ENCODE measurements at regions not wholly inside any gene's neighbourhood (a gene's known extent, or its start where the extent isn't known, plus 50 kb on each side); places are given as distances from the start of the nearest gene placed in this dataset. TPM values are rescaled to one million over a fixed set of nuclear protein-coding genes. Genes with fewer than 3 reads are reported as not detected.

DNA sequence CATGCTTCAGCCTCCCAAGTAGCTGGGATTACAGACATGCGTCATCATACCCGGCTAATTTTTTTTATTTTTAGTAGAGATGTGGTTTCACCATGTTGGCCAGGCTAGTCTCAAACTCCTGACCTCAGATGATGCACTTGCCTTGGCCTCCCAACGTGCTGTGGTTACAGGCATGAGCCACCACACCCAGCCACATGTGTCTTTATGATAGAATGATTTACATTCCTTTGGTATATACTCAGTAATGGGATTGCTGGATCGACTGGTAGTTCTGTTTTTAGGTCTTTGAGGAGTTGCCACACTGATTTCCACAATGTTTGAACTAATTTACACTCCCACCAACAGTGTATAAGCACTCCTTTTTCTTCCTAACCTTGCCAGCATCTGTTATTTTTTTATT lies 276.2 kb downstream of the METTL15 start:
- DNase-seq: no peak
- Histone ChIP-seq H3K4me3 (ENCODE audit: low read depth, low read length) (no peak overlapping the region), H3K27me3 (replicated peaks; ENCODE audit: control insufficient read depth, insufficient read depth, low read length) (no peaks in the 10 kb centered on the region), H3K9me3 (peaks cover 4% of the 10 kb centered on the region; the same call in 1 of the 2 replicates), H3K4me1 (no peaks in the 10 kb centered on the region), H3K36me3 (ENCODE audit: control insufficient read depth, insufficient read depth, low read length) (no peaks in the 10 kb centered on the region)
- H3K4me3 Mint-ChIP-seq (ENCODE audit: unreplicated experiment): no peak overlapping the region
- no peaks in the 10 kb centered on the region for H3K27me3 Mint-ChIP-seq (ENCODE audit: insufficient read depth, unreplicated experiment)
- ChIA-PET POLR2A (no interaction called here), CTCF (no interaction called here)
- H3K4me1 Mint-ChIP-seq (ENCODE audit: low read depth, unreplicated experiment): no peaks in the 10 kb centered on the region
- intact Hi-C loops (cut with micrococcal nuclease; ENCODE audit: unreplicated experiment): no loop called here
- peaks cover 21% of the 10 kb centered on the region for H3K9me3 Mint-ChIP-seq (ENCODE audit: unreplicated experiment)
- H3K36me3 Mint-ChIP-seq (ENCODE audit: insufficient read depth, unreplicated experiment): no peaks in the 10 kb centered on the region
- TF ChIP-seq, protein P1, sequence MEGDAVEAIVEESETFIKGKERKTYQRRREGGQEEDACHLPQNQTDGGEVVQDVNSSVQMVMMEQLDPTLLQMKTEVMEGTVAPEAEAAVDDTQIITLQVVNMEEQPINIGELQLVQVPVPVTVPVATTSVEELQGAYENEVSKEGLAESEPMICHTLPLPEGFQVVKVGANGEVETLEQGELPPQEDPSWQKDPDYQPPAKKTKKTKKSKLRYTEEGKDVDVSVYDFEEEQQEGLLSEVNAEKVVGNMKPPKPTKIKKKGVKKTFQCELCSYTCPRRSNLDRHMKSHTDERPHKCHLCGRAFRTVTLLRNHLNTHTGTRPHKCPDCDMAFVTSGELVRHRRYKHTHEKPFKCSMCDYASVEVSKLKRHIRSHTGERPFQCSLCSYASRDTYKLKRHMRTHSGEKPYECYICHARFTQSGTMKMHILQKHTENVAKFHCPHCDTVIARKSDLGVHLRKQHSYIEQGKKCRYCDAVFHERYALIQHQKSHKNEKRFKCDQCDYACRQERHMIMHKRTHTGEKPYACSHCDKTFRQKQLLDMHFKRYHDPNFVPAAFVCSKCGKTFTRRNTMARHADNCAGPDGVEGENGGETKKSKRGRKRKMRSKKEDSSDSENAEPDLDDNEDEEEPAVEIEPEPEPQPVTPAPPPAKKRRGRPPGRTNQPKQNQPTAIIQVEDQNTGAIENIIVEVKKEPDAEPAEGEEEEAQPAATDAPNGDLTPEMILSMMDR (IDR thresholded peaks at IDR 0.05; ENCODE audit: insufficient read depth in 1 of 2, low read depth in 1 of 2, low read length in 1 of 2, severe bottlenecking in 1 of 2, unreplicated experiment in 1 of 2): no peak
- no peak overlapping the region for H3K27ac Mint-ChIP-seq (ENCODE audit: unreplicated experiment)
- BruUV-seq (replicated peaks): no TSS peak

DNA sequence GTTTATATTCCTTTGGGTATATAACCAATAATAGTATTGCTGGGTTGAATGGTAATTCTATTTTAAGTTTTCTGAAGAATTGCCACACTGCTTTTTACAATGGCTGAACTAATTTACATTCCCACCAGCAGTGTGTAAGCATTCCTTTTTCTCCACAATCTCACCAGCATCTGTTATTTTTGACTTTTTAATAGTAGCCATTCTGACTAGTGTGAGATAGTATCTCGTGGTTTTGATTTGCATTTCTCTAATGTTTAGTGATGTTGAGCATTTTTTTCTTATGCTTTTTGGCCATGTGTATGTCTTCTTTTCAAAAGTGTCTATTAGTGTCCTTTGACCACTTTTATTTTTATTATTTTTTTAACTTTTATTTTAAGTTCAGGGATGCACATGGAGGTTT lies 275.3 kb downstream of the METTL15 start:
- Mint-ChIP-seq H3K27me3 (ENCODE audit: insufficient read depth, unreplicated experiment) (no peaks in the 10 kb centered on the region), H3K9me3 (ENCODE audit: unreplicated experiment) (peaks cover 21% of the 10 kb centered on the region), H3K4me3 (ENCODE audit: unreplicated experiment) (no peak overlapping the region), H3K36me3 (ENCODE audit: insufficient read depth, unreplicated experiment) (no peaks in the 10 kb centered on the region), H3K27ac (ENCODE audit: unreplicated experiment) (no peak overlapping the region), H3K4me1 (ENCODE audit: low read depth, unreplicated experiment) (no peaks in the 10 kb centered on the region)
- ChIA-PET CTCF (no interaction called here), POLR2A (no interaction called here)
- no peaks in the 10 kb centered on the region for H3K27me3 ChIP-seq (replicated peaks; ENCODE audit: control insufficient read depth, insufficient read depth, low read length)
- H3K9me3 ChIP-seq: peaks cover 4% of the 10 kb centered on the region; the same call in 1 of the 2 replicates
- H3K36me3 ChIP-seq (ENCODE audit: control insufficient read depth, insufficient read depth, low read length): no peaks in the 10 kb centered on the region
- no TSS peak for BruUV-seq (replicated peaks)
- H3K4me1 ChIP-seq: no peaks in the 10 kb centered on the region
- no peak for DNase-seq
- H3K4me3 ChIP-seq (ENCODE audit: low read depth, low read length): no peak overlapping the region
- TF ChIP-seq, protein P1 (IDR thresholded peaks at IDR 0.05; ENCODE audit: insufficient read depth in 1 of 2, low read depth in 1 of 2, low read length in 1 of 2, severe bottlenecking in 1 of 2, unreplicated experiment in 1 of 2): no peak
- intact Hi-C loops (cut with micrococcal nuclease; ENCODE audit: unreplicated experiment): no loop called here

Small RNA genes in the stretch of these regions (microRNA-seq; reads per million reads assigned to microRNA genes)
- not detected for gene MIR8068

Measured in Caco-2 (cell line).